Epithelial cell of proximal tubule (primary cell): ENCODE measurements at regions not wholly inside any gene's neighbourhood (a gene's known extent, or its start where the extent isn't known, plus 50 kb on each side); places are given as distances from the start of the nearest gene placed in this dataset.

Experiments
- DNase-seq: peaks from one replicate; pipeline ENCODE4 v3.0.0-alpha.2; 2011; ENCODE audit warnings: low read depth
- H3K4me3 ChIP-seq: 2 replicates; pipeline ENCODE4 v1.5.1; 2011; ENCODE audit warnings: low read depth, mild to moderate bottlenecking, low read length
- TF ChIP-seq, protein P1 (sequence below): conservative IDR thresholded peaks from 2 replicates; pipeline ENCODE4 v1.5.1; 2012; ENCODE audit warnings: low read depth, mild to moderate bottlenecking, low read length

- DNase-seq: no peak
- TF ChIP-seq, protein P1, sequence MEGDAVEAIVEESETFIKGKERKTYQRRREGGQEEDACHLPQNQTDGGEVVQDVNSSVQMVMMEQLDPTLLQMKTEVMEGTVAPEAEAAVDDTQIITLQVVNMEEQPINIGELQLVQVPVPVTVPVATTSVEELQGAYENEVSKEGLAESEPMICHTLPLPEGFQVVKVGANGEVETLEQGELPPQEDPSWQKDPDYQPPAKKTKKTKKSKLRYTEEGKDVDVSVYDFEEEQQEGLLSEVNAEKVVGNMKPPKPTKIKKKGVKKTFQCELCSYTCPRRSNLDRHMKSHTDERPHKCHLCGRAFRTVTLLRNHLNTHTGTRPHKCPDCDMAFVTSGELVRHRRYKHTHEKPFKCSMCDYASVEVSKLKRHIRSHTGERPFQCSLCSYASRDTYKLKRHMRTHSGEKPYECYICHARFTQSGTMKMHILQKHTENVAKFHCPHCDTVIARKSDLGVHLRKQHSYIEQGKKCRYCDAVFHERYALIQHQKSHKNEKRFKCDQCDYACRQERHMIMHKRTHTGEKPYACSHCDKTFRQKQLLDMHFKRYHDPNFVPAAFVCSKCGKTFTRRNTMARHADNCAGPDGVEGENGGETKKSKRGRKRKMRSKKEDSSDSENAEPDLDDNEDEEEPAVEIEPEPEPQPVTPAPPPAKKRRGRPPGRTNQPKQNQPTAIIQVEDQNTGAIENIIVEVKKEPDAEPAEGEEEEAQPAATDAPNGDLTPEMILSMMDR: no peak
Measured at GRCh38 chr2:150375333-150375732, 112.1 kb downstream of the RND3 start.

GRCh38 chr2:150374492-150374891, 113.0 kb downstream of the RND3 start:
- no peak for DNase-seq
- TF ChIP-seq, protein P1: no peak
- H3K4me3 ChIP-seq: no peak overlapping the region

More at GRCh38 chr2:150375333-150375732, 112.1 kb downstream of the RND3 start:
- no peak overlapping the region for H3K4me3 ChIP-seq

DNA sequence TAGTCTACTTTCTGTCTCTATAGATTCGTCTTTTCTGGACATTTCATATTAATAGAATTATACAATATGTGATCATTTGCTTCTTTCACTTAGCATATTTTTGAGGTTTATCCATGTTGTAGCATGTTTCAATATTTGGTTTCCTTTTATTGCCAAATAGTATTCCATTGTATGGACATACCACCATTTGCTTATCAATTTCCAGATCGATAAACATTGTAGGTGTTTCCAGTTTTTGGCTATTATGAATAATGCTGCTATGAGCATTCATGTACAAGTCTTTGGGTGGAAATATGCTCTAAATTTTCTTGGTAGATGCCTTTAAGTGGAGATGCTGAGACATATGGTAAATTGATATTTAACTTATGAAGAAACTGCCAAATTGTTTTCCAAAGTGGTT, 114.1 kb downstream of the RND3 start:
- DNase-seq: no peak
- TF ChIP-seq, protein P1: no peak
- no peak overlapping the region for H3K4me3 ChIP-seq

GRCh38 chr2:150371044-150371818, 116.2 kb downstream of the RND3 start:
- TF ChIP-seq, protein P1: no peak
- H3K4me3 ChIP-seq: no peak overlapping the region

DNA sequence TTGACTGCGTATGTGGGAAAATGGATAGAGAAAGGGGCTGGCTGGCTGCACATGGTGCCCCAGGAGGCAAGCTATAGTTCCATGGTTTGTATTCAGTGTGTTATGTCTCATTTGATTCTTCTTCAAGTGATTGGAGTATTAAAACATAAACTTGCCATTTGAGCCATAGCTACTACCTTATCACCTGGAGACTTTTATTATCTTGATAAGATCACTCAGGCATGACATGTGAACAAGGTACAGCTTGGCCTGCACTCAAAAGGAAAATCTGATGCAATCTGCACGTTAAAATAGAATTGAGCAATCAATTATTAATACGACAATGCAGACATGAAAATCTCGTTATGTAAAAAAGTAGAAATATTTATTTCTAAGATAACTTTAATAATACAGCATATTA, 116.9 kb downstream of the RND3 start:
- TF ChIP-seq, protein P1: no peak
- DNase-seq: no peak
- H3K4me3 ChIP-seq: no peak overlapping the region

More at GRCh38 chr2:150371044-150371818, 116.2 kb downstream of the RND3 start:
- no peak for DNase-seq

DNA sequence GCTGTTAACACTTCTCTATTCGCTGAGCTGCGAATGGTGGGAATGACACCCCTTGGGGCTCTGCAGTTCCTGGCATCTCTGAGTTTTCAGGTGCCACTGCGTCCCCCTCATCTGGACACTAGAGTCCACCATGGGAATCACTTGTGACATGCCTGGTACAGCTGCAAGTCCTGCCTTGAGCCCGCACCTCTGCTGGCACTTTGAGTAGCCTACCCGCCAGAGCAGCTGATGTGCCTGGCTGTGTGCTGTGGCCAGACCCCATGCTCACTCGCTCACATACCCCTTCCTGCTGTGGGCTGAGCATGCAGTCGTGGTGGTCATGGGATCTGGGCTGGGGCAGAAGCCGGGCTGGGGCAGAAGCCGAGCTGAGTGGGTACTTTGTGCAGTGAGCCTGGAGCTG, 117.6 kb downstream of the RND3 start:
- H3K4me3 ChIP-seq: no peak overlapping the region
- no peak for DNase-seq
- TF ChIP-seq, protein P1: no peak

DNA sequence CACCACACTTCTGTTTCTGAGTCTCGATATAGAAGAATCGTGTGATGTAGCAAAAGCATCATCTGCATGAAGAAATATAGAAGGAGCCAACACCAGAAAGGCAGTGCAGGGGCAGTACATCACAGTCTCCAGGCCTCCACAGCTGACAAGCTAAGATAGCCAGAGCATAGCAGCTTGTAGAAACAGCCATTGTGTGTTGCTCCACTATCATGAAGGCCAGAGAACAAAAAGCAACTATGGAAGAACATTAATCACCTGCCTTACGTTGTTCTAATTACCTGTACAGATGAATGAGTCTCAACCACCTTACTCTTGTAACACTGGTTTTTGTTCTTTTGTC, 129.0 kb downstream of the RND3 start:
- DNase-seq: no peak
- TF ChIP-seq, protein P1: no peak

More for the DNA sequence above, 129.0 kb downstream of the RND3 start:
- H3K4me3 ChIP-seq: no peak overlapping the region
